CD4-positive, alpha-beta memory T cell (primary cell): ENCODE measurements at regions not wholly inside any gene's neighbourhood (a gene's known extent, or its start where the extent isn't known, plus 50 kb on each side); places are given as distances from the start of the nearest gene placed in this dataset.
"Not testable (repeated sequence)": the region's sequence is repeated elsewhere in the genome, so short reads cannot be mapped to it uniquely, and the experiment has no call there.

Experiments used
- CTCF ChIA-PET: fragments of 350-600 bp; sonication (Branson Sonifier 250); formaldehyde crosslinking; loops from one replicate; lab custom pipeline; 2021; ENCODE audit warnings: inconsistent platforms; ENCODE audit not compliant: partially characterized antibody; lab: Charles Lee
- POLR2A ChIA-PET: fragments of 350-600 bp; sonication (Branson Sonifier 250); formaldehyde crosslinking; loops from one replicate; lab custom pipeline; 2021; ENCODE audit not compliant: partially characterized antibody; lab: Charles Lee
- DNase-seq, 5 donors: peaks; one replicate each; pipeline versions ENCODE4 v3.0.0 to v3.0.0-alpha.2; 2020 to 2022; ENCODE audit warnings: mixed read lengths in 1 of 5
- H3K27ac ChIP-seq: one replicate; pipeline ENCODE4 v1.7.0; 2013; ENCODE audit warnings: low read depth, low read length
- H3K27me3 ChIP-seq: 2 replicates; pipeline ENCODE4 v1.7.0; 2013; ENCODE audit warnings: mild to moderate bottlenecking, low read length, moderate library complexity; ENCODE audit not compliant: insufficient read depth
- H3K36me3 ChIP-seq: 2 replicates; pipeline ENCODE4 v1.7.0; 2013; ENCODE audit warnings: mild to moderate bottlenecking, low read length, moderate library complexity; ENCODE audit not compliant: insufficient read depth
- H3K4me1 ChIP-seq: 2 replicates; pipeline ENCODE4 v1.7.0; 2013; ENCODE audit warnings: mild to moderate bottlenecking, low read length, moderate library complexity; ENCODE audit not compliant: insufficient read depth
- H3K4me3 ChIP-seq, 2 donors: one replicate each; pipeline ENCODE4 v1.7.0; 2013; ENCODE audit warnings: low read length in 2 of 2, mild to moderate bottlenecking in 1 of 2
- H3K9me3 ChIP-seq, 2 donors: one replicate each; pipeline ENCODE4 v1.7.0; 2013; ENCODE audit warnings: low read length in 2 of 2, control low read depth in 1 of 2; ENCODE audit not compliant: control insufficient read depth in 1 of 2
- H3K27ac Mint-ChIP-seq, 7 donors: one replicate each; pipeline ENCODE4 v1.8.0; 2020 to 2021; ENCODE audit warnings: mixed read lengths in 7 of 7, mild to moderate bottlenecking in 6 of 7, inconsistent platforms in 3 of 7, moderate library complexity in 3 of 7
- H3K27me3 Mint-ChIP-seq, 2 donors: one replicate each; pipeline ENCODE4 v1.8.0; 2020 to 2021; ENCODE audit warnings: mixed read lengths in 2 of 2
- H3K36me3 Mint-ChIP-seq, 2 donors: one replicate each; pipeline ENCODE4 v1.8.0; 2020 to 2021; ENCODE audit warnings: mixed read lengths in 2 of 2, inconsistent platforms in 1 of 2, mild to moderate bottlenecking in 1 of 2
- H3K4me1 Mint-ChIP-seq, 4 donors: one replicate each; pipeline ENCODE4 v1.8.0; 2020 to 2021; ENCODE audit warnings: mixed read lengths in 4 of 4, mild to moderate bottlenecking in 1 of 4
- H3K4me3 Mint-ChIP-seq, 8 donors: one replicate each; pipeline ENCODE4 v1.8.0; 2020 to 2021; ENCODE audit warnings: mixed read lengths in 8 of 8, mild to moderate bottlenecking in 7 of 8, moderate library complexity in 6 of 8, inconsistent platforms in 3 of 8
- H3K9me3 Mint-ChIP-seq, 8 donors: one replicate each; pipeline ENCODE4 v1.8.0; 2020 to 2021; ENCODE audit warnings: mixed read lengths in 8 of 8, mild to moderate bottlenecking in 5 of 8, inconsistent platforms in 3 of 8, moderate library complexity in 1 of 8
- intact Hi-C: fragments of 100-400 bp; cut with micrococcal nuclease; formaldehyde crosslinking; loops from one replicate; pipeline ENCODE4 v1.15.1; 2023

DNA sequence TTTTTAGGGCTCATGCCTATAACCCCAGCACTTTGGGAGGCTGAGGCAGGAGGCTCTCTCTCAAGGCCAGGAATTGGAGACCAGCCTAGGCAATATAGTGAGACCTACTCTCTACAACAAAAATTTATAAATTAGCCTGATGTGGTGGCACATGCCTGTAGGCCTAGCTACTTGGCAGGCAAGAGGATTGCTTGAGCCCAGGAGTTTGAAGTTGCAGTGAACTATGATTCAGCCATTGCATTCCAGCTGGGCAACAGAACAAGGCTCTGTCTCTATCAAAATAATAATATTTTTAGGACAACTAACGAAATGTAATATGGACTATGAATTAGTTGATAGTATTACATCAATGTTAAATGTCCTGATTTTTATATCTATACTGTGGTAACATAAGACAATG is 68.8 kb upstream of the ARID1A start:
- H3K27ac Mint-ChIP-seq, result no peak overlapping the region
- ChIA-PET CTCF (no interaction called here), POLR2A (no interaction called here)
- no peaks in the 10 kb centered on the region for H3K36me3 Mint-ChIP-seq
- DNase-seq, result no peak
- Histone ChIP-seq H3K27ac (no peak overlapping the region), H3K27me3 (no peaks in the 10 kb centered on the region), H3K36me3 (no peaks in the 10 kb centered on the region), H3K9me3 (no peaks in the 10 kb centered on the region), H3K4me3 (no peak overlapping the region), H3K4me1 (no peaks in the 10 kb centered on the region)
- no peaks in the 10 kb centered on the region for H3K9me3 Mint-ChIP-seq
- intact Hi-C loops, result no loop called here
- no peaks in the 10 kb centered on the region for H3K27me3 Mint-ChIP-seq
- H3K4me3 Mint-ChIP-seq, result no peak overlapping the region
- peaks cover 0 to 5% (median 0%) of the 10 kb centered on the region in 4 donors for H3K4me1 Mint-ChIP-seq

- CTCF ChIA-PET, result interaction anchor here (1.0 kb wide), 1 partner anchor 161 kb away, joined by 3 read pairs; no protein-coding TSS in a partner anchor
- Histone ChIP-seq H3K27me3 (no peaks in the 10 kb centered on the region), H3K27ac (no peak overlapping the region), H3K36me3 (no peaks in the 10 kb centered on the region), H3K9me3 (no peaks in the 10 kb centered on the region), H3K4me1 (no peaks in the 10 kb centered on the region), H3K4me3 (no peak overlapping the region)
- POLR2A ChIA-PET, result no interaction called here
- Mint-ChIP-seq H3K36me3 (no peaks in the 10 kb centered on the region), H3K4me1 (peaks cover 0 to 4% (median 0%) of the 10 kb centered on the region in 4 donors), H3K9me3 (no peaks in the 10 kb centered on the region), H3K27ac (no peak overlapping the region), H3K4me3 (no peak overlapping the region), H3K27me3 (no peaks in the 10 kb centered on the region)
- DNase-seq, result no peak
- intact Hi-C loops, result no loop called here
Measured at GRCh38 chr1:26627954-26628353, 67.9 kb upstream of the ARID1A start.

DNA sequence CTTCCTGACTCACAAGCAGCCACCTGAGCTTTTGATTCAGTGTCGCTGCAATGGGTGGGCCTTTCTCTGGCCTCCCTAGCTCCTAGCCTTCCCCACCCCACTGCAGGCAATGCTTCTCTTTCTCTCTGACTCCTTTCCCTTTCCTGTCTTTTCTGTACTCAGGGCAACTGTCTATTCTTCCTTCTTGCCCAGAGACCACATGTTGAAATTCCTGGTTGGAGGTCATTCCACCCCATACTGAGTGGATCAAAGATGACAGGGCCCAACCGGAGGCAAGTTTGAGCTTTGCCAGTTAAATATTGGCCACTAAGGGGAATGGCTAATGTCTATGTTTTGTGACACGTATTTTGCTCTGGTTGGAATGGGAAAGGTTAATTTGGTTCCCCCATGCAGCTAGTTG is 65.2 kb upstream of the ARID1A start:
- no peak overlapping the region for H3K27ac Mint-ChIP-seq
- H3K4me3 ChIP-seq, result no peak overlapping the region
- no peaks in the 10 kb centered on the region for H3K4me1 ChIP-seq
- H3K27me3 ChIP-seq, result no peaks in the 10 kb centered on the region
- no peaks in the 10 kb centered on the region for H3K4me1 Mint-ChIP-seq
- intact Hi-C loops, result no loop called here
- no peak overlapping the region for H3K27ac ChIP-seq
- no peaks in the 10 kb centered on the region for H3K36me3 ChIP-seq
- H3K4me3 Mint-ChIP-seq, result no peak overlapping the region
- H3K36me3 Mint-ChIP-seq, result no peaks in the 10 kb centered on the region
- ChIA-PET POLR2A (interaction anchor here (0.8 kb wide), 1 partner anchor 63 kb away, joined by 3 read pairs; no protein-coding TSS in a partner anchor), CTCF (no interaction called here)
- no peaks in the 10 kb centered on the region for H3K27me3 Mint-ChIP-seq
- H3K9me3 ChIP-seq, result no peaks in the 10 kb centered on the region
- no peak for DNase-seq
- H3K9me3 Mint-ChIP-seq, result no peaks in the 10 kb centered on the region

DNA sequence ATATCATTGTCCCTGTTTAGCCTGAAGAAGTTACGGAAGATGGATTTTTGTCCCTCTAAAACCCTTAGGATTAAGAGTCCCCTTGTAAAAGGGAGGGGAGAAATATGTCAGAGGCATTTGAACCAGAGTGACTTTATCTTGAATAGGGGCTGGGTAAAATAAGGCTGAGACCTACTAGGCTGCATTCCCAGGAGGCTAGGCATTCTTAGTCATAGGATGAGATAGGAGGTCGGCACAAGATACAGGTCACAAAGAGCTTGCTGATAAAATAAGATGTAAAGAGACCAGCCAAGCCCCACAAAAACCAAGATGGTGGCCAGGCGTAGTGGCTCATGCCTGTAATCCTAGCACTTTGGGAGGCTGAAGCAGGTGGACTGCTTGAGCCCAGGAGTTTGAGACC is 60.0 kb upstream of the ARID1A start:
- ChIA-PET CTCF (interaction anchor here (1.6 kb wide), 1 partner anchor 153 kb away, joined by 3 read pairs; no protein-coding TSS in a partner anchor), POLR2A (interaction anchor here (1.2 kb wide), 1 partner anchor 57 kb away, joined by 5 read pairs; no protein-coding TSS in a partner anchor)
- DNase-seq, H3K4me3 ChIP-seq, H3K27ac ChIP-seq, H3K9me3 ChIP-seq, H3K4me1 ChIP-seq, H3K27me3 ChIP-seq, H3K9me3 Mint-ChIP-seq, H3K36me3 ChIP-seq, H3K27ac Mint-ChIP-seq, H3K36me3 Mint-ChIP-seq, H3K4me3 Mint-ChIP-seq, H3K4me1 Mint-ChIP-seq, H3K27me3 Mint-ChIP-seq, intact Hi-C loops: not testable (repeated sequence)

- no peaks in the 10 kb centered on the region for H3K4me1 Mint-ChIP-seq
- Histone ChIP-seq H3K9me3 (no peaks in the 10 kb centered on the region), H3K4me1 (no peaks in the 10 kb centered on the region), H3K27me3 (no peaks in the 10 kb centered on the region), H3K4me3 (no peak overlapping the region), H3K27ac (no peak overlapping the region), H3K36me3 (no peaks in the 10 kb centered on the region)
- POLR2A ChIA-PET, result no interaction called here
- DNase-seq, result no peak
- H3K4me3 Mint-ChIP-seq, result no peak overlapping the region
- H3K27ac Mint-ChIP-seq, result peak overlapping the region in 1 of 7 donors; percentile 50
- no peaks in the 10 kb centered on the region for H3K36me3 Mint-ChIP-seq
- peaks cover 0 to 1% (median 0%) of the 10 kb centered on the region in 8 donors for H3K9me3 Mint-ChIP-seq
- intact Hi-C loops, result no loop called here
- CTCF ChIA-PET, result no interaction called here
- H3K27me3 Mint-ChIP-seq, result no peaks in the 10 kb centered on the region
Measured at GRCh38 chr1:26645734-26646133, 50.1 kb upstream of the ARID1A start.
